ENCODE measurements at regions not wholly inside any gene's neighbourhood (a gene's known extent, or its start where the extent isn't known, plus 50 kb on each side); places are given as distances from the start of the nearest gene placed in this dataset.

- Histone ChIP-seq H3K9me3 (no peaks in the 10 kb centered on the region), H2AFZ (ENCODE audit: low read depth) (no peak overlapping the region), H3K9me2 (no peaks in the 10 kb centered on the region), H3K79me2 (ENCODE audit: insufficient read depth) (no peaks in the 10 kb centered on the region), H3K4me3 (ENCODE audit: low read depth in 2 of 2, low read length in 1 of 2) (no peak overlapping the region), H3F3A (replicated peaks; ENCODE audit: insufficient read depth) (peaks cover 9% of the 10 kb centered on the region), H3K27me3 (ENCODE audit: insufficient read depth) (no peaks in the 10 kb centered on the region), H3K4me1 (ENCODE audit: control insufficient read depth in 1 of 2, insufficient read depth in 2 of 2, low read depth in 1 of 2, low read length in 1 of 2) (peaks cover 12 to 17% of the 10 kb centered on the region in 2 experiments; a peak in 2 of 4 replicates), H4K20me1 (ENCODE audit: insufficient read depth) (no peaks in the 10 kb centered on the region), H3K4me2 (no peak overlapping the region), H3K27ac (ENCODE audit: low read depth in 2 of 2, low read length in 1 of 2) (no peak overlapping the region), H3K36me3 (replicated peaks in 1 of 2; ENCODE audit: control insufficient read depth in 1 of 2, insufficient read depth in 2 of 2, low read length in 1 of 2) (no peaks in the 10 kb centered on the region), H3K9ac (no peak overlapping the region)
- CTCF ChIA-PET = interaction anchor here (1.4 to 3.1 kb wide), 2 partner anchors 159 to 319 kb away, joined by 3 to 9 read pairs; no protein-coding TSS in a partner anchor
- POLR2A ChIA-PET = no interaction called here
- no peak for DNase-seq
- TF ChIP-seq EP300 (IDR thresholded peaks at IDR 0.05; ENCODE audit: borderline replicate concordance in 1 of 2, low read depth in 1 of 2, low read length in 1 of 2) (no peak), PBX3 (IDR thresholded peaks at IDR 0.05) (no peak), GATA2 (CRISPR knock-in tag; IDR thresholded peaks at IDR 0.05) (no peak), IRF3 (IDR thresholded peaks at IDR 0.05; ENCODE audit: low read depth, low read length) (no peak), NRF1 (IDR thresholded peaks at IDR 0.05; ENCODE audit: low read depth, low read length) (no peak)
- WGBS (ENCODE audit: low lambda C conversion rate) = 94% methylated on average over 7 of the region's 7 CpGs
Observed at GRCh38 chr2:237193436-237193835, 107.7 kb downstream of the COPS8 start.

- H3K4me3 ChIP-seq (ENCODE audit: low read depth in 2 of 2, low read length in 1 of 2) = no peak overlapping the region
- ChIA-PET POLR2A (no interaction called here), CTCF (interaction anchor here (1.4 to 3.1 kb wide), 2 partner anchors 158 to 319 kb away, joined by 3 to 9 read pairs; no protein-coding TSS in a partner anchor)
- H3K36me3 ChIP-seq (replicated peaks in 1 of 2; ENCODE audit: control insufficient read depth in 1 of 2, insufficient read depth in 2 of 2, low read length in 1 of 2) = no peaks in the 10 kb centered on the region
- H3F3A ChIP-seq (replicated peaks; ENCODE audit: insufficient read depth) = peaks cover 15% of the 10 kb centered on the region
- H3K9ac ChIP-seq = no peak overlapping the region
- H3K4me1 ChIP-seq (ENCODE audit: control insufficient read depth in 1 of 2, insufficient read depth in 2 of 2, low read depth in 1 of 2, low read length in 1 of 2) = peaks cover 15 to 24% of the 10 kb centered on the region in 2 experiments; a peak in 3 of 4 replicates
- no peaks in the 10 kb centered on the region for H3K27me3 ChIP-seq (ENCODE audit: insufficient read depth)
- no peaks in the 10 kb centered on the region for H3K79me2 ChIP-seq (ENCODE audit: insufficient read depth)
- H4K20me1 ChIP-seq (ENCODE audit: insufficient read depth) = no peaks in the 10 kb centered on the region
- H2AFZ ChIP-seq (ENCODE audit: low read depth) = no peak overlapping the region
- TF ChIP-seq FOSL2 (IDR thresholded peaks at IDR 0.05; ENCODE audit: borderline replicate concordance, low read depth) (no peak), SMC3 (IDR thresholded peaks at IDR 0.05; ENCODE audit: low read depth, low read length) (no peak), CHD2 (IDR thresholded peaks at IDR 0.05; ENCODE audit: low read length, partially characterized antibody) (no peak), TCF12 (IDR thresholded peaks at IDR 0.05) (no peak), YY1 (IDR thresholded peaks at IDR 0.05; ENCODE audit: low read depth) (no peak), NFIC (IDR thresholded peaks at IDR 0.05; ENCODE audit: borderline replicate concordance) (no peak), RAD21 (IDR thresholded peaks at IDR 0.05; ENCODE audit: low read length) (no peak), IRF3 (IDR thresholded peaks at IDR 0.05; ENCODE audit: low read depth, low read length) (no peak)
- no peaks in the 10 kb centered on the region for H3K9me2 ChIP-seq
- H3K27ac ChIP-seq (ENCODE audit: low read depth in 2 of 2, low read length in 1 of 2) = no peak overlapping the region
- no peak for DNase-seq
- 83% methylated on average over 1 of the region's 5 CpGs for WGBS (ENCODE audit: low lambda C conversion rate)
- no peak overlapping the region for H3K4me2 ChIP-seq
- no peaks in the 10 kb centered on the region for H3K9me3 ChIP-seq
Observed at GRCh38 chr2:237194081-237194480, 108.4 kb downstream of the COPS8 start.
